ENCODE measurements at regions not wholly inside any gene's neighbourhood (a gene's known extent, or its start where the extent isn't known, plus 50 kb on each side); places are given as distances from the start of the nearest gene placed in this dataset.

GRCh38 chr2:183901931-183902330, 696.4 kb upstream of the ZNF804A start:
- H3K27ac ChIP-seq (ENCODE audit: low read depth, low read length) = no peak overlapping the region
- no peak overlapping the region for H3K9ac ChIP-seq (ENCODE audit: low read length)
- TF ChIP-seq POLR2AphosphoS5 (IDR thresholded peaks at IDR 0.05; ENCODE audit: low read depth, low read length) (no peak), EZH2phosphoT487 (IDR thresholded peaks at IDR 0.05; ENCODE audit: borderline replicate concordance) (no peak), YY1 (IDR thresholded peaks at IDR 0.05; ENCODE audit: extremely low read depth, insufficient replicate concordance, low read depth, low read length) (no peak), CTCF (IDR thresholded peaks at IDR 0.05 in 2 of 3, conservative IDR thresholded peaks at IDR 0.05 in 1 of 3; ENCODE audit: borderline replicate concordance in 1 of 3, insufficient read depth in 1 of 3, low read depth in 2 of 3, low read length in 2 of 3) (no peak), ZFX (IDR thresholded peaks at IDR 0.05) (no peak), TCF7L2 (IDR thresholded peaks at IDR 0.05; ENCODE audit: borderline replicate concordance, extremely low read depth, insufficient read depth, insufficient read length) (no peak), CBX3 (IDR thresholded peaks at IDR 0.05; ENCODE audit: low read depth) (no peak), ZNF274 (IDR thresholded peaks at IDR 0.05; ENCODE audit: low read depth, low read length) (no peak), EZH2 (IDR thresholded peaks at IDR 0.05) (no peak), ZBTB33 (IDR thresholded peaks at IDR 0.05; ENCODE audit: extremely low read depth, insufficient replicate concordance, low read length) (no peak), FOSL1 (IDR thresholded peaks at IDR 0.05; ENCODE audit: low read depth) (no peak), POLR2A (IDR thresholded peaks at IDR 0.05; ENCODE audit: borderline replicate concordance, extremely low read depth, insufficient read depth, insufficient read length) (no peak), CEBPB (IDR thresholded peaks at IDR 0.05; ENCODE audit: low read depth) (no peak), SP1 (IDR thresholded peaks at IDR 0.05; ENCODE audit: low read depth) (no peak), JUND (IDR thresholded peaks at IDR 0.05) (no peak), EGR1 (IDR thresholded peaks at IDR 0.05; ENCODE audit: low read depth) (no peak)
- H2AFZ ChIP-seq (ENCODE audit: low read depth, low read length, poor library complexity, severe bottlenecking) = no peak overlapping the region
- no peaks in the 10 kb centered on the region for H3K27me3 ChIP-seq (ENCODE audit: insufficient read depth, low read length)
- DNase-seq (ENCODE audit: low read depth, low spot score) = no peak
- H3K4me1 ChIP-seq (ENCODE audit: control insufficient read depth in 1 of 2, insufficient read depth in 2 of 2, low read length in 2 of 2) = no peaks in the 10 kb centered on the region
- no peaks in the 10 kb centered on the region for H3K9me2 ChIP-seq (ENCODE audit: insufficient read depth)
- no peaks in the 10 kb centered on the region for H4K20me1 ChIP-seq (ENCODE audit: insufficient read depth)
- CTCF ChIA-PET = no interaction called here
- no peak for ATAC-seq
- H3K4me2 ChIP-seq (ENCODE audit: low read length) = no peak overlapping the region
- H3K79me2 ChIP-seq (ENCODE audit: insufficient read depth, low read length) = no peaks in the 10 kb centered on the region
- intact Hi-C loops (cut with micrococcal nuclease) = no loop called here
- POLR2A ChIA-PET = no interaction called here
- RAD21 ChIA-PET (ENCODE audit: low non-redundant PET in 1 of 2, low total read pairs in 2 of 2, uncharacterized antibody in 2 of 2, unreplicated experiment in 2 of 2) = no interaction called here
- no peaks in the 10 kb centered on the region for H3K9me3 ChIP-seq (ENCODE audit: control insufficient read depth in 1 of 2, insufficient read depth in 1 of 2, low read depth in 1 of 2, low read length in 2 of 2)
- H3K36me3 ChIP-seq (ENCODE audit: control insufficient read depth in 1 of 2, insufficient read depth in 2 of 2, low read length in 2 of 2) = no peaks in the 10 kb centered on the region
- no TSS peak for BruUV-seq (replicated peaks)
- H3K4me3 ChIP-seq (replicated peaks in 1 of 2; ENCODE audit: low read depth in 1 of 2, low read length in 2 of 2) = no peak overlapping the region
